ENCODE measurements at regions not wholly inside any gene's neighbourhood (a gene's known extent, or its start where the extent isn't known, plus 50 kb on each side); places are given as distances from the start of the nearest gene placed in this dataset.
A peak's percentile ranks its signal among the peaks of the same experiment; 100 is the strongest.

- 81 to 89% (median 87%) methylated on average over 6 of the region's 6 CpGs for WGBS, 4 donors
- H3K27me3 ChIP-seq, result no peaks in the 10 kb centered on the region
- H3K9me3 ChIP-seq, result no peaks in the 10 kb centered on the region
- no peaks in the 10 kb centered on the region for H3K4me1 ChIP-seq
- intact Hi-C loops (cut with DNase I), result no loop called here
- ATAC-seq (no peak), DNase-seq (no peak)
- H3K4me3 ChIP-seq, result no peak overlapping the region
- no peak overlapping the region for H3K27ac ChIP-seq
- TF ChIP-seq CTCF (IDR thresholded peaks at IDR 0.05) (no peak), POLR2A (IDR thresholded peaks at IDR 0.05) (no peak)
- H3K36me3 ChIP-seq, result no peaks in the 10 kb centered on the region
Observed at GRCh38 chr2:182577816-182578215, 138.2 kb upstream of the DNAJC10 start.

GRCh38 chr2:182581196-182581935 lies 134.7 kb upstream of the DNAJC10 start:
- intact Hi-C loops (cut with DNase I), result loop anchor here in 2 of 10 donors (10.0 kb wide), 2 partner anchors 127 to 157 kb away; partner anchors contain the start of gene PDE1A (in 1 of the 2)
- H3K4me1 ChIP-seq, result no peaks in the 10 kb centered on the region
- no peaks in the 10 kb centered on the region for H3K27me3 ChIP-seq
- H3K36me3 ChIP-seq, result no peaks in the 10 kb centered on the region
- no peak overlapping the region for H3K27ac ChIP-seq
- no peaks in the 10 kb centered on the region for H3K9me3 ChIP-seq
- DNase-seq (no peak), ATAC-seq (no peak)
- H3K4me3 ChIP-seq, result no peak overlapping the region
- TF ChIP-seq POLR2A (IDR thresholded peaks at IDR 0.05) (no peak), CTCF (IDR thresholded peaks at IDR 0.05) (no peak)
- WGBS, 4 donors, result 43 to 74% (median 53%) methylated on average over 4 of the region's 4 CpGs

- 45 to 61% (median 49%) methylated on average over 3 of the region's 3 CpGs for WGBS, 4 donors
- DNase-seq (peak; percentile 22 to 81 (median 70)), ATAC-seq (peak; percentile 77 to 99 (median 96))
- intact Hi-C loops (cut with DNase I), result loop anchor here in 2 of 10 donors (10.0 kb wide), 2 partner anchors 130 to 160 kb away; partner anchors contain the start of gene PDE1A (in 1 of the 2)
- Histone ChIP-seq H3K4me3 (no peak overlapping the region), H3K9me3 (no peaks in the 10 kb centered on the region), H3K4me1 (no peaks in the 10 kb centered on the region), H3K27ac (no peak overlapping the region), H3K27me3 (no peaks in the 10 kb centered on the region), H3K36me3 (no peaks in the 10 kb centered on the region)
- TF ChIP-seq CTCF (IDR thresholded peaks at IDR 0.05) (no peak), POLR2A (IDR thresholded peaks at IDR 0.05) (no peak)
Observed at GRCh38 chr2:182584462-182584861, 131.6 kb upstream of the DNAJC10 start.

- WGBS, 4 donors, result 64 to 77% (median 66%) methylated on average over 3 of the region's 3 CpGs
- intact Hi-C loops (cut with DNase I), result loop anchor here in 2 of 10 donors (10.0 kb wide), 2 partner anchors 130 to 160 kb away; partner anchors contain the start of gene PDE1A (in 1 of the 2)
- Histone ChIP-seq H3K4me1 (no peaks in the 10 kb centered on the region), H3K4me3 (no peak overlapping the region), H3K27ac (no peak overlapping the region), H3K27me3 (no peaks in the 10 kb centered on the region), H3K9me3 (no peaks in the 10 kb centered on the region), H3K36me3 (no peaks in the 10 kb centered on the region)
- TF ChIP-seq POLR2A (IDR thresholded peaks at IDR 0.05), result no peak
- TF ChIP-seq CTCF (IDR thresholded peaks at IDR 0.05), result no peak
- DNase-seq (no peak), ATAC-seq (no peak)
Observed at GRCh38 chr2:182585001-182585400, 131.1 kb upstream of the DNAJC10 start.
